ENCODE measurements at regions not wholly inside any gene's neighbourhood (a gene's known extent, or its start where the extent isn't known, plus 50 kb on each side); places are given as distances from the start of the nearest gene placed in this dataset.

DNA sequence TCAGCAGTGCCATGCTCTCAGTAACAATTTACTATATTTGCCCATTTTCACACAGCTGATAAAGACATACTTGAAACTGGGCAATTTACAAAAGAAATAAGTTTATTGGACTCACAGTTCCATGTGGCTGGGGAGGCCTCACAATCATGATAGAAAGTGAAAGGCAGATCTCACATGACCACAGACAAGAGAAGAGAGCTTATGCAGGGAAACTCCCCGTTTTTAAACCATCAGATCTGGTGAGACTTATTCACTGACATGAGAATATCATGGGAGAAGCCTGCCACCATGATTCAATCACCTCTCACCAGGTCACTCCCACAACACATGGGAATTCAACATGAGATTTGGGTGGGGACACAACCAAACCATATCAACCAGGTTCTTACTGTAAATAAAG lies 112.1 kb upstream of the C1orf87 start:
- intact Hi-C loops (cut with DNase I): no loop called here
- H3K4me1 ChIP-seq: no peaks in the 10 kb centered on the region
- no peak overlapping the region for H3K9ac ChIP-seq (ENCODE audit: low read depth in 2 of 2, low read length in 2 of 2)
- no peak overlapping the region for H3K27ac ChIP-seq
- TF ChIP-seq, protein P1, sequence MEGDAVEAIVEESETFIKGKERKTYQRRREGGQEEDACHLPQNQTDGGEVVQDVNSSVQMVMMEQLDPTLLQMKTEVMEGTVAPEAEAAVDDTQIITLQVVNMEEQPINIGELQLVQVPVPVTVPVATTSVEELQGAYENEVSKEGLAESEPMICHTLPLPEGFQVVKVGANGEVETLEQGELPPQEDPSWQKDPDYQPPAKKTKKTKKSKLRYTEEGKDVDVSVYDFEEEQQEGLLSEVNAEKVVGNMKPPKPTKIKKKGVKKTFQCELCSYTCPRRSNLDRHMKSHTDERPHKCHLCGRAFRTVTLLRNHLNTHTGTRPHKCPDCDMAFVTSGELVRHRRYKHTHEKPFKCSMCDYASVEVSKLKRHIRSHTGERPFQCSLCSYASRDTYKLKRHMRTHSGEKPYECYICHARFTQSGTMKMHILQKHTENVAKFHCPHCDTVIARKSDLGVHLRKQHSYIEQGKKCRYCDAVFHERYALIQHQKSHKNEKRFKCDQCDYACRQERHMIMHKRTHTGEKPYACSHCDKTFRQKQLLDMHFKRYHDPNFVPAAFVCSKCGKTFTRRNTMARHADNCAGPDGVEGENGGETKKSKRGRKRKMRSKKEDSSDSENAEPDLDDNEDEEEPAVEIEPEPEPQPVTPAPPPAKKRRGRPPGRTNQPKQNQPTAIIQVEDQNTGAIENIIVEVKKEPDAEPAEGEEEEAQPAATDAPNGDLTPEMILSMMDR (IDR thresholded peaks at IDR 0.05): no peak
- H3K9me3 ChIP-seq: no peaks in the 10 kb centered on the region
- no peak overlapping the region for H3K4me3 ChIP-seq
- no peaks in the 10 kb centered on the region for H3K36me3 ChIP-seq
- no peaks in the 10 kb centered on the region for H3K27me3 ChIP-seq
- no peak for DNase-seq

DNA sequence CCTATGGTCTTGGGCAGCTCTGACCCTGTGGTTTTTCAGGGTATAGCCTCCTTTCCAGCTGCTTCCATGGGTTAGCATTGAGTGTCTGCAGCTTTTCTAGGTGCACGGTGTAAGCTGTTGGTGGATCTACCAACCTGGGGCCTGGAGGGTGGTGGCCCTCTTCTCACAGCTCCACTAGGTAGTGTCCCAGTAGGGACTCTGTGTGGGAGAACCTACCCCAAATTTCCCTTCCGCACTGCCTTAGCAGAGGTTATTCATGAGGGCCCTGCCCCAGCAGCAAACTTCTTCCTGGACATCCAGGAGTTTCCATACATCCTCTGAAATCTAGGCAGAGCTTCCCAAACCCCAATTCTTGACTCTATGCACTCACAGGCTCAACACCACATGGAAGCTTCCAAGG lies 111.0 kb upstream of the C1orf87 start:
- Histone ChIP-seq H3K4me3 (no peak overlapping the region), H3K36me3 (no peaks in the 10 kb centered on the region), H3K9me3 (no peaks in the 10 kb centered on the region), H3K27me3 (no peaks in the 10 kb centered on the region), H3K9ac (ENCODE audit: low read depth in 2 of 2, low read length in 2 of 2) (no peak overlapping the region), H3K4me1 (no peaks in the 10 kb centered on the region), H3K27ac (no peak overlapping the region)
- TF ChIP-seq, protein P1 (IDR thresholded peaks at IDR 0.05): no peak
- no peak for DNase-seq
- intact Hi-C loops (cut with DNase I): no loop called here

GRCh38 chr1:60173729-60174505 lies 100.3 kb upstream of the C1orf87 start:
- DNase-seq: no peak
- H3K4me1 ChIP-seq: no peaks in the 10 kb centered on the region
- H3K27ac ChIP-seq: no peak overlapping the region
- no peak overlapping the region for H3K9ac ChIP-seq (ENCODE audit: low read depth in 2 of 2, low read length in 2 of 2)
- intact Hi-C loops (cut with DNase I): no loop called here
- H3K36me3 ChIP-seq: no peaks in the 10 kb centered on the region
- H3K9me3 ChIP-seq: no peaks in the 10 kb centered on the region
- H3K4me3 ChIP-seq: no peak overlapping the region
- no peaks in the 10 kb centered on the region for H3K27me3 ChIP-seq
- TF ChIP-seq, protein P1 (IDR thresholded peaks at IDR 0.05): no peak

GRCh38 chr1:60173006-60173405 lies 99.4 kb upstream of the C1orf87 start:
- Histone ChIP-seq H3K36me3 (no peaks in the 10 kb centered on the region), H3K4me3 (no peak overlapping the region), H3K27ac (no peak overlapping the region), H3K9me3 (no peaks in the 10 kb centered on the region), H3K27me3 (no peaks in the 10 kb centered on the region), H3K9ac (ENCODE audit: low read depth in 2 of 2, low read length in 2 of 2) (no peak overlapping the region), H3K4me1 (no peaks in the 10 kb centered on the region)
- TF ChIP-seq, protein P1 (IDR thresholded peaks at IDR 0.05): no peak
- intact Hi-C loops (cut with DNase I): no loop called here
- no peak for DNase-seq

GRCh38 chr1:60171801-60172200 lies 98.2 kb upstream of the C1orf87 start:
- no peaks in the 10 kb centered on the region for H3K27me3 ChIP-seq
- intact Hi-C loops (cut with DNase I): no loop called here
- no peaks in the 10 kb centered on the region for H3K9me3 ChIP-seq
- no peaks in the 10 kb centered on the region for H3K4me1 ChIP-seq
- H3K9ac ChIP-seq (ENCODE audit: low read depth in 2 of 2, low read length in 2 of 2): no peak overlapping the region
- DNase-seq: no peak
- TF ChIP-seq, protein P1 (IDR thresholded peaks at IDR 0.05): no peak
- H3K4me3 ChIP-seq: no peak overlapping the region
- H3K27ac ChIP-seq: no peak overlapping the region
- no peaks in the 10 kb centered on the region for H3K36me3 ChIP-seq
